Activated CD4-positive, CD25-positive, alpha-beta regulatory T cell treated with anti-CD3 and anti-CD28 coated beads, Interleukin-2, amount 50 U/mL, for 24 hours (primary cell): ENCODE measurements at regions not wholly inside any gene's neighbourhood (a gene's known extent, or its start where the extent isn't known, plus 50 kb on each side); places are given as distances from the start of the nearest gene placed in this dataset.

Experiments used
- ATAC-seq, 2 donors: fragments of 150-1000 bp; cut with Tn5 transposase; one replicate each; pipeline ENCODE4 v1.10.0; 2021; ENCODE audit warnings: mild to moderate bottlenecking in 1 of 2, moderate library complexity in 1 of 2

- no peak for ATAC-seq
Observed at GRCh38 chr5:93096561-93096960, 484.5 kb downstream of the NR2F1-AS1 start.

DNA sequence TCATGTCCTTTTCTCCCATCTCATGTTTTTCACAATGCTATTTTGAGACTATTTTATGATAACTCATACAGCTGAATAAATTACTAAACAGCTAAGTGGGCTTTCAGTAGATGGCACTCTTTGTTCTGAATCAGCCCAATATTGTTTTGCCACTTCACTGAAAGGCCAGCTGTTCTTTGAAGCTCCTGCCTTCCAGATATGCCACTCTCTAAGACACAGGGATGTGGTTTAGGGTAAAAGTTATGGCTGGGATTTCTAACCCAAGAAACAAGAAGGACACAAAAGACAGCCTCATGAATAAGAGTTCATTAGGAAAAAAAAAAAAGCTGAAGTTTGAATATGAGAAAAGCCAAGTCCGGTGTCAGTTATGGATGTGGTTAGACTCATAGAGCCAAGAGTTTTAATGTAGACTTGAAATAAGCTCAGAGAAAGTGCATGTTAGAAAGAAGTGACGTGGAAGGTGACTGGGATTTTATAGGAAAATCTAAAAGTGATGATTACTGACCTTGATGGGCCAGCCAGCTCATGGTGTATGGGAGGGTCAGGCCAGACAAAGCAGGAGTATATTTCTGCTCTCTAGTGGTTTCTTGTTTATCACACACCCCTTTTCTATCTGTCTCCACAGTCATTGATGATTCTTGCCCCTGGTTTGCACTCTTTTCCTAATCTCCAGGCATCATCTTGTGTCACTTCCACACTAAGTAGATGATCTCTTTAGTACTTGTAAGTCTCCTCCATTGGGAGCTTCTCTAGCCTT, 488.5 kb downstream of the NR2F1-AS1 start:
- no peak for ATAC-seq

DNA sequence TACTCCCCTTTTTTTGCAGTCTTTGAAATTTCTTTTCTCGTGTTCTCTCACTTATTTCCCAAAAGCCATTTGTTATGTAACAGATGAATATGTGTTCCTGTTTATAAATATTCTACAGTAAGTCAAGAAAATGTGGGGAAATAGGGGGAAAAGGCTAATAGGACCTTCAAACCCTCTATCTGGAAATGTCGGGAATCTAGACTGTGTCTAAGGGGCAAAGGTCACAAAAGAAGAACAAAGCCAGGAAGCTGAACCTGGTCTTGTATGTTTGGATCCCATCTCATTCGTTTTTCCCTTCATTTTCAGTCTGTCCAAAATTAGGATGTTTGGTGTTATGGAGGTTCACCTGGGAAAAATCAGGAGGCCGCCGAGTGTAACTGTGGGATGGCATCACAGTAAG, 490.3 kb downstream of the NR2F1-AS1 start:
- no peak for ATAC-seq

- ATAC-seq: no peak
Observed at GRCh38 chr5:93088592-93089389, 492.2 kb downstream of the NR2F1-AS1 start.

GRCh38 chr5:93087326-93087725, 493.7 kb downstream of the NR2F1-AS1 start:
- no peak for ATAC-seq

- no peak for ATAC-seq
Observed at GRCh38 chr5:93082981-93083380, 498.0 kb downstream of the NR2F1-AS1 start.

DNA sequence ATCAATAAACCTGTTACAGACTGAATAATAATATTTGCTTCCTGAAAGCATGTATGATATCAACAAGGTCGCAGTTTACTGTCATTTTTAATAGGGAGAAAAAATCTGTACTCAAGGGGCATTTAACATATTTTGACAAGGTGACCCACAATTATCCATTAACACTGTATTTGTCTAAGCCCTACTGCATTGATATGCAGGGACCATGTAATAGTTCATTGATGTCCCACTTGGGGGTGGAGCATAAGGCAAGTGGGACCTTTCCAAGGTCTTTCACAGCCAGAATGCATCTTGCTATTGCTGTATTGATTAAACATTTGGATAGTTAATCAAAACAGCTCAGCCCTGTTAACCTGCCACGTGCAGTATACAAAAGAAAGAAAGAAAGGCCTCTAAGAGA, 502.0 kb downstream of the NR2F1-AS1 start:
- ATAC-seq: no peak

DNA sequence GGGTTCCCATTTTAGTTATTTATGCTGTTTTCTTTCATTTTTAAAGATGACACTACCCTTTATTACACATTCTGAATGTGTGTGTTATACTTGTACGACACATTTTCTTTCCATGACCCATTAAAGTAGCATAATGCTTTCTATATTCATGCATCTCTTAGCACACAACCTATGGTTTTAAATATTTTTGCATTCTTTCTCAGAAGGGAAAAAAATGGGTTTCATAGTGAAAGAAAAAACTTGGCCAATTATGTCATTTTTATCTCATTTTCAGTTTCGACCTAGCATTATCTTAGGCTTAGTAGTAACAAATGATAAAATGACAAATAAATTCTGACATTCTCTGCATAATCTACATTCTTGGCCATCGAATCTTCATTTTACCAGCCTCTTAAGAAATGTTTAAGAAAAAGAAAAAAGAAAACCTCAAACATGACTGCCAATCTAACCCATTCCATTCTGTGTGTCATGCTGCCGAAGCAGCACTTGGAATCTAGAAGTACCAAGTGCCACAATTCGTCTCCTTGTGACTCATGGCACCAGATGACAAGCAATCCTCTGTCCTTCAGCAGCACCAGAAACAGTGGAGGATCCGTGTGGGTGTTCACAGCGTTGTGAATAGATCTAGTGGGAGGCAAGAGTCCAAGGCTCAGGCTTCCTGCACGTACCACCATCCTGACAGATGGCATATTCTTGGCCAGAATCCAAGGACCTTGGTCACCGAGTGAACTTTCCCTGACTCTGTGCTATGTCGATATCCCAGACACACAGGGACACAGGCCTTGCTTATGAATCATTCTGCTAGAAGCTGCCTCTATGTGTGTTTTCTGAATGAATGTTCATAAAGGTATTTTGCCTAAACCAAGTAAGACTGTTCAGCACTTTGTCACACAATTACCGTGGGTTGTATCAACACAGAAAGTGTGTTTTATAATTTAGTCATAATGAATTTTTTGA, 502.7 kb downstream of the NR2F1-AS1 start:
- ATAC-seq: peak in 1 of 2 donors; percentile 27

- ATAC-seq: no peak
Observed at GRCh38 chr5:93076566-93076965, 504.5 kb downstream of the NR2F1-AS1 start.

DNA sequence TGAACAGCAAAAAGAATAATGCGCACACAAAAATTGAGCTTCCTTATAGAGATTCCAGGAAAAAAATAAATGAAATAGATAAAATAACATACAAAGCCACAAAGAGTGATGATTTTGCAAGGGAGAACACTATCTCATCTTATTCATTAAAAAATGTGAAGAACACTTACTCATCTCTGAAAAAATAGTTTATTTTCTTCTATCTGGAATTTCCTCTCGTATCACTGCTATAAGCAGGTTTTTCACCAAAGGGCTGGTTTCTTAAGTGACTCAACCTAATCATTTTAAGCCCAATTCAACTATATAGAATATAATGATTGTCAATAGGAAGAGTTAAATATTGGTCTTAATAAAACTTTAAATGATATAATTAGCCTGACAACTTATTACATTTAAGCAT, 504.9 kb downstream of the NR2F1-AS1 start:
- no peak for ATAC-seq

- no peak for ATAC-seq
Observed at GRCh38 chr5:93073547-93073946, 507.5 kb downstream of the NR2F1-AS1 start.

GRCh38 chr5:93072831-93073459, 508.1 kb downstream of the NR2F1-AS1 start:
- no peak for ATAC-seq

DNA sequence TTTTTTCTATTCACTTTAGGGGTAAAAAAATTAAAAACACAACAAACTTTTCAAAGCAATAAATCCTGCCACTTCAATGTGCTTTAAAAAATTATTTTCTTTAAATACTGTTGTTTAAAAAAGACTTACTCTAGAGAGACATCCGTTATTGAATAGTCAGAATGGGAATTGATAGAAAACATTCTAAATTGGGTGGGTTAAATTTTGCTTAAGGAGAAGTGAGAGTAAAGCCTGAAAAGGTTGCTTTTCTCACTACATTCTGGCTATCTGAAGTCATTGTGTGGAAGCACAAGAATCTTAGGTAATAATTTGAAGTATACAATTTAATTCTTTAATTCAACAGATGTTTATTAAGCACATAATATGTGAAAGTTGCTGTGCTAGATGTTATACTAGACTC, 509.3 kb downstream of the NR2F1-AS1 start:
- no peak for ATAC-seq

DNA sequence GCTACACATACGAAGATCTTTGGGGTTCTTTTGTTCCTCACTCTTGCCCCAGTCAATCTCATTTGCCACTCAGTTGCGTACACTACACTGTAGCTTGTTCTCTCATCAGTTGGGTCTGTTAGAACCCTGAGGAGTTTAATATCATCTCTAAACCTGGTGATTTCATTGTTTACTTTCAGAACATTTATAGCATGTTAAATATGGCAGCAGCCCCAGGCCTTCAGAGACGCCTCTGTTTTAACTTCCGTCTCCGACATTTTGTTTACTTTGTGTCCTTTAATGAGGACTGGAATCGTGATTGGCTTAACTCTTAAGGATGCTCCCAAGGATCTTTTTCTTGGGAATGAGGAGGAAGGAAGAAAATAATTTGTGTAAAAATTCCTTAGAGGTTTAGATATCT, 510.1 kb downstream of the NR2F1-AS1 start:
- ATAC-seq: no peak

GRCh38 chr5:93069276-93069675, 511.7 kb downstream of the NR2F1-AS1 start:
- ATAC-seq: no peak

- no peak for ATAC-seq
Observed at GRCh38 chr5:93062548-93062947, 518.5 kb downstream of the NR2F1-AS1 start.

- no peak for ATAC-seq
Observed at GRCh38 chr5:93058309-93058708, 522.7 kb downstream of the NR2F1-AS1 start.

- ATAC-seq: no peak
Observed at GRCh38 chr5:93057311-93057710, 523.7 kb downstream of the NR2F1-AS1 start.

- no peak for ATAC-seq
Observed at GRCh38 chr5:93055971-93056370, 525.0 kb downstream of the NR2F1-AS1 start.

DNA sequence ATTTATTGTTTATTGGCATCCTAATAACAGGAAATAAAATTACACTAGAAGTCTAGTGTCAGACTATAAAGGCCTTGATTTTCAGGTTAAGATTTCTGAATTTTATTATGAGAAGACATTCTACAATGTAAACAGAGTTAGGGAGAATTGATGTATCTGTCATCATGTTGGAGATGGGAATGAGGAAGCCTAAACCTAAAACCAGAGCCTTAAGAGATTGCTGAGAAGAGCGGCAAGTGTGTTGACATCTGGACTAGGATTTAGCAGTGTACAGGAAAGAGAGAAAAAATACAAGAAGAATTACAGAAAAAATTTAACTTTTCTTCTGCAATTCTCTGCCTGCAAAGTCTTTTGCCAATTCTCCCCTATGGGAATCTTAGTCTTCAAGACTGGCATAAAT, 525.5 kb downstream of the NR2F1-AS1 start:
- no peak for ATAC-seq

- ATAC-seq: no peak
Observed at GRCh38 chr5:93054424-93055163, 526.4 kb downstream of the NR2F1-AS1 start.

GRCh38 chr5:93053825-93054224, 527.2 kb downstream of the NR2F1-AS1 start:
- ATAC-seq: no peak
